Mucosa of descending colon (tissue), 3 donors: ENCODE measurements at regions not wholly inside any gene's neighbourhood (a gene's known extent, or its start where the extent isn't known, plus 50 kb on each side); places are given as distances from the start of the nearest gene placed in this dataset.

Source experiments
- ATAC-seq: fragments of 200-7000 bp; cut with Tn5 transposase; one replicate; pipeline ENCODE4 v1.9.1; 2020; ENCODE audit warnings: mild to moderate bottlenecking, moderate library complexity
- DNase-seq, 3 donors: peaks; one replicate each; pipeline ENCODE4 v3.0.0-alpha.2; 2020
- H3K36me3 ChIP-seq: fragments of 200-600 bp; one replicate; pipeline ENCODE4 v1.8.0; 2021; ENCODE audit warnings: low read depth, mild to moderate bottlenecking
- H3K4me1 ChIP-seq: fragments of 200-600 bp; one replicate; pipeline ENCODE4 v1.8.0; 2021; ENCODE audit warnings: low read depth, mild to moderate bottlenecking
- H3K4me3 ChIP-seq: fragments of 200-600 bp; one replicate; pipeline ENCODE4 v1.8.0; 2021; ENCODE audit warnings: mild to moderate bottlenecking
- H3K9me3 ChIP-seq: fragments of 200-600 bp; one replicate; pipeline ENCODE4 v1.8.0; 2021; ENCODE audit warnings: mild to moderate bottlenecking
- intact Hi-C, 2 donors: fragments of 100-400 bp; cut with DNase I in 1 of 2; cut with micrococcal nuclease in 1 of 2; formaldehyde crosslinking; loops; one replicate each; pipeline versions ENCODE4 v1.11.0 to v1.11.1; 2022; cut with DNase I, micrococcal nuclease
- TF ChIP-seq, protein P1 (sequence below): fragments of 200-600 bp; IDR thresholded peaks from one replicate; pipeline ENCODE4 v1.8.0; 2022; ENCODE audit warnings: antibody characterized with exemption, mild to moderate bottlenecking
- donor health status: DM: no; HTN: no; CAD: no; lungs with moderate emphysema.
- donor health status: DM: no; HTN: no; CAD: no.
- donor health status: DM: no; HTN: yes; CAD: no.

- H3K4me1 ChIP-seq = no peaks in the 10 kb centered on the region
- TF ChIP-seq, protein P1, sequence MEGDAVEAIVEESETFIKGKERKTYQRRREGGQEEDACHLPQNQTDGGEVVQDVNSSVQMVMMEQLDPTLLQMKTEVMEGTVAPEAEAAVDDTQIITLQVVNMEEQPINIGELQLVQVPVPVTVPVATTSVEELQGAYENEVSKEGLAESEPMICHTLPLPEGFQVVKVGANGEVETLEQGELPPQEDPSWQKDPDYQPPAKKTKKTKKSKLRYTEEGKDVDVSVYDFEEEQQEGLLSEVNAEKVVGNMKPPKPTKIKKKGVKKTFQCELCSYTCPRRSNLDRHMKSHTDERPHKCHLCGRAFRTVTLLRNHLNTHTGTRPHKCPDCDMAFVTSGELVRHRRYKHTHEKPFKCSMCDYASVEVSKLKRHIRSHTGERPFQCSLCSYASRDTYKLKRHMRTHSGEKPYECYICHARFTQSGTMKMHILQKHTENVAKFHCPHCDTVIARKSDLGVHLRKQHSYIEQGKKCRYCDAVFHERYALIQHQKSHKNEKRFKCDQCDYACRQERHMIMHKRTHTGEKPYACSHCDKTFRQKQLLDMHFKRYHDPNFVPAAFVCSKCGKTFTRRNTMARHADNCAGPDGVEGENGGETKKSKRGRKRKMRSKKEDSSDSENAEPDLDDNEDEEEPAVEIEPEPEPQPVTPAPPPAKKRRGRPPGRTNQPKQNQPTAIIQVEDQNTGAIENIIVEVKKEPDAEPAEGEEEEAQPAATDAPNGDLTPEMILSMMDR = no peak
- H3K9me3 ChIP-seq = no peaks in the 10 kb centered on the region
- DNase-seq (no peak), ATAC-seq (no peak)
- intact Hi-C loops = no loop called here
- H3K4me3 ChIP-seq = no peak overlapping the region
- no peaks in the 10 kb centered on the region for H3K36me3 ChIP-seq
These were observed 426.1 kb upstream of the KLF12 start for GRCh38 chr13:74560325-74560724.

GRCh38 chr13:74557870-74558269 lies 423.7 kb upstream of the KLF12 start:
- Histone ChIP-seq H3K4me3 (no peak overlapping the region), H3K36me3 (no peaks in the 10 kb centered on the region), H3K9me3 (no peaks in the 10 kb centered on the region), H3K4me1 (no peaks in the 10 kb centered on the region)
- intact Hi-C loops = no loop called here
- DNase-seq = peak in 1 of 3 donors; percentile 5
- peak; percentile 82 for ATAC-seq
- TF ChIP-seq, protein P1 = no peak

DNA sequence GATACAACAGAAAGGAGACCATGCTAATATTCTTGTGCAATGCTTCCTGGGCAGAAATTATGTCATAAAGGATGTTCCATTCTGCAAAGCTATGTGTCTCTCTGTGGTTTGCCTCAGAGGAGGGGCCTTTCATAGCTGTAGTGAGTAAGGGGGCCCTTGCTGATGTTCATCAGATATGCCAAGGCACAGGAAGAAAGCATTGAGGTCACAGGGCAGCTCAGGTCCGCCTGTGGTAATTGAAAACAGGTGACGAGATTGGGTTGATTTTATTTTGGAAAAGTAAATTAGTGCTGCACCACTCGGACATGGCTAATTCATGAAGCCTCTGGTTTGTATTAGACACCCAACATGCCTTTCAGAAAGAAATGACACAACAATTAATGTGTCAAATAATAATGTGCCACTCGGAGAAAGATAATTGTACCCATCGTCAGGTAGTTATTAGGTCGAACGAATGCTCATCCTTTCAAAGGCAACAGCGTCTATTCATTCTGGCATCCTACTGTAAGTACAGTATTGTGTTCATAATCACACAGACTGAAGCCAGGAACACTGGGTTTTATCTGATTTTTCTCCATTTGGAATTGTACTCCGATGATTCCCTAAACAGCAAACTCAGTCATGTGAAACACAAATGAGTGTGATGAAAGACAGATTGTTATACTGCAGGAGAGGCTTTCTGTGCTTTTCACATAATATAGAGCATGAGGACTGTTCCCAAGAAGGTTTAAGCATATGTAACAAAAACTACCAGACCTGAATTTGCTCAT lies 421.6 kb upstream of the KLF12 start:
- no peak for ATAC-seq
- Histone ChIP-seq H3K9me3 (no peaks in the 10 kb centered on the region), H3K36me3 (no peaks in the 10 kb centered on the region), H3K4me3 (no peak overlapping the region), H3K4me1 (no peaks in the 10 kb centered on the region)
- TF ChIP-seq, protein P1 = no peak
- intact Hi-C loops = no loop called here
- no peak for DNase-seq

DNA sequence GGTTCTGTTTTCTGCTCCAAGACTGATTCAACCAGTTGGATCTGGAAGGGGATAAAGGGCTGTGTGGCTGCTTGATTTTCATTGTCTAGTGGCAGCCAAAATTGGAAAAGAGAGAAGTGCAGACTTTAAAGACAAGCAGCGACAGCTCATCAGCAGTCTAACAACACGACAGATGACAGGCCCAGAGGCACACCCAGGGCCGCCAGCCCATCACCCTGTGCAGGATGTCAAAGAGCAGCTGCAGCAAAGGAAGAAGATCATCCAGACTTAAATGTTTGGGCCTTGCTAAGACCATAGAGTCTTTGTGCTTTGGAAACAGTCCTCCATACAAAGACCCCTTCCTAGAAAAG lies 421.0 kb upstream of the KLF12 start:
- H3K4me3 ChIP-seq = no peak overlapping the region
- TF ChIP-seq, protein P1 = no peak
- DNase-seq (no peak), ATAC-seq (no peak)
- no peaks in the 10 kb centered on the region for H3K4me1 ChIP-seq
- intact Hi-C loops = no loop called here
- H3K9me3 ChIP-seq = no peaks in the 10 kb centered on the region
- H3K36me3 ChIP-seq = no peaks in the 10 kb centered on the region

- H3K4me3 ChIP-seq = no peak overlapping the region
- TF ChIP-seq, protein P1 = no peak
- H3K4me1 ChIP-seq = no peaks in the 10 kb centered on the region
- ATAC-seq (no peak), DNase-seq (no peak)
- no peaks in the 10 kb centered on the region for H3K9me3 ChIP-seq
- intact Hi-C loops = no loop called here
- H3K36me3 ChIP-seq = no peaks in the 10 kb centered on the region
These were observed 420.5 kb upstream of the KLF12 start for GRCh38 chr13:74554569-74555275.
